ENCODE measurements at regions not wholly inside any gene's neighbourhood (a gene's known extent, or its start where the extent isn't known, plus 50 kb on each side); places are given as distances from the start of the nearest gene placed in this dataset.

DNA sequence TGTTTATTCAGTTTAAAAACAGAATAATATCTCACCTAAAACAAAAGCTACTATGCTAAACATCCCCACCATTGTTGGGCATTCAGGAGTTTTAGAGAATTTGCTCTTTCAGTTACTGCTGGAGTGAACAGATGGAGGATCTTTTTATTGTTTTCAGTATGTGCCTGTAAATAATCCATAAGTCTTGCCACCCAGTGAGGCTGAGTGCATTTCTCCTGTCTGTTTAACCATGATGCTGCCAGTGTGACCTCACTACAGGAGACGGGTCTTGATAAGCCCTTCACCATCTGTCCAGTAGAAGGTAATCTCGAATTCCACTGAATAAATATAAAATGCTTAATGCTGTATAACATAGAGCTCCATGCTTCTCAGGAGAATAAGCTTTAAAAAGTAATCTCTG is 430.9 kb downstream of the POM121L12 start:
- DNase-seq (ENCODE audit: low read depth in 1 of 2, low spot score in 1 of 2): no peak
- no peak overlapping the region for H3K4me3 ChIP-seq (replicated peaks; ENCODE audit: insufficient read depth, low read length)
- no peak overlapping the region for H3K27ac ChIP-seq (replicated peaks)
- TF ChIP-seq, protein P1, sequence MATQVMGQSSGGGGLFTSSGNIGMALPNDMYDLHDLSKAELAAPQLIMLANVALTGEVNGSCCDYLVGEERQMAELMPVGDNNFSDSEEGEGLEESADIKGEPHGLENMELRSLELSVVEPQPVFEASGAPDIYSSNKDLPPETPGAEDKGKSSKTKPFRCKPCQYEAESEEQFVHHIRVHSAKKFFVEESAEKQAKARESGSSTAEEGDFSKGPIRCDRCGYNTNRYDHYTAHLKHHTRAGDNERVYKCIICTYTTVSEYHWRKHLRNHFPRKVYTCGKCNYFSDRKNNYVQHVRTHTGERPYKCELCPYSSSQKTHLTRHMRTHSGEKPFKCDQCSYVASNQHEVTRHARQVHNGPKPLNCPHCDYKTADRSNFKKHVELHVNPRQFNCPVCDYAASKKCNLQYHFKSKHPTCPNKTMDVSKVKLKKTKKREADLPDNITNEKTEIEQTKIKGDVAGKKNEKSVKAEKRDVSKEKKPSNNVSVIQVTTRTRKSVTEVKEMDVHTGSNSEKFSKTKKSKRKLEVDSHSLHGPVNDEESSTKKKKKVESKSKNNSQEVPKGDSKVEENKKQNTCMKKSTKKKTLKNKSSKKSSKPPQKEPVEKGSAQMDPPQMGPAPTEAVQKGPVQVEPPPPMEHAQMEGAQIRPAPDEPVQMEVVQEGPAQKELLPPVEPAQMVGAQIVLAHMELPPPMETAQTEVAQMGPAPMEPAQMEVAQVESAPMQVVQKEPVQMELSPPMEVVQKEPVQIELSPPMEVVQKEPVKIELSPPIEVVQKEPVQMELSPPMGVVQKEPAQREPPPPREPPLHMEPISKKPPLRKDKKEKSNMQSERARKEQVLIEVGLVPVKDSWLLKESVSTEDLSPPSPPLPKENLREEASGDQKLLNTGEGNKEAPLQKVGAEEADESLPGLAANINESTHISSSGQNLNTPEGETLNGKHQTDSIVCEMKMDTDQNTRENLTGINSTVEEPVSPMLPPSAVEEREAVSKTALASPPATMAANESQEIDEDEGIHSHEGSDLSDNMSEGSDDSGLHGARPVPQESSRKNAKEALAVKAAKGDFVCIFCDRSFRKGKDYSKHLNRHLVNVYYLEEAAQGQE (IDR thresholded peaks at IDR 0.05; ENCODE audit: insufficient replicate concordance, low read depth): no peak
- TF ChIP-seq GABPA (IDR thresholded peaks at IDR 0.05; ENCODE audit: low read depth) (no peak), SPI1 (IDR thresholded peaks at IDR 0.05; ENCODE audit: borderline replicate concordance, low read depth) (no peak), POLR2AphosphoS5 (IDR thresholded peaks at IDR 0.05; ENCODE audit: low read depth) (no peak)
- TF ChIP-seq, protein P2, sequence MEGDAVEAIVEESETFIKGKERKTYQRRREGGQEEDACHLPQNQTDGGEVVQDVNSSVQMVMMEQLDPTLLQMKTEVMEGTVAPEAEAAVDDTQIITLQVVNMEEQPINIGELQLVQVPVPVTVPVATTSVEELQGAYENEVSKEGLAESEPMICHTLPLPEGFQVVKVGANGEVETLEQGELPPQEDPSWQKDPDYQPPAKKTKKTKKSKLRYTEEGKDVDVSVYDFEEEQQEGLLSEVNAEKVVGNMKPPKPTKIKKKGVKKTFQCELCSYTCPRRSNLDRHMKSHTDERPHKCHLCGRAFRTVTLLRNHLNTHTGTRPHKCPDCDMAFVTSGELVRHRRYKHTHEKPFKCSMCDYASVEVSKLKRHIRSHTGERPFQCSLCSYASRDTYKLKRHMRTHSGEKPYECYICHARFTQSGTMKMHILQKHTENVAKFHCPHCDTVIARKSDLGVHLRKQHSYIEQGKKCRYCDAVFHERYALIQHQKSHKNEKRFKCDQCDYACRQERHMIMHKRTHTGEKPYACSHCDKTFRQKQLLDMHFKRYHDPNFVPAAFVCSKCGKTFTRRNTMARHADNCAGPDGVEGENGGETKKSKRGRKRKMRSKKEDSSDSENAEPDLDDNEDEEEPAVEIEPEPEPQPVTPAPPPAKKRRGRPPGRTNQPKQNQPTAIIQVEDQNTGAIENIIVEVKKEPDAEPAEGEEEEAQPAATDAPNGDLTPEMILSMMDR (IDR thresholded peaks at IDR 0.05; ENCODE audit: insufficient read depth, low read length): no peak
- no peaks in the 10 kb centered on the region for H3K27me3 ChIP-seq (ENCODE audit: insufficient read depth, poor library complexity, severe bottlenecking)

DNA sequence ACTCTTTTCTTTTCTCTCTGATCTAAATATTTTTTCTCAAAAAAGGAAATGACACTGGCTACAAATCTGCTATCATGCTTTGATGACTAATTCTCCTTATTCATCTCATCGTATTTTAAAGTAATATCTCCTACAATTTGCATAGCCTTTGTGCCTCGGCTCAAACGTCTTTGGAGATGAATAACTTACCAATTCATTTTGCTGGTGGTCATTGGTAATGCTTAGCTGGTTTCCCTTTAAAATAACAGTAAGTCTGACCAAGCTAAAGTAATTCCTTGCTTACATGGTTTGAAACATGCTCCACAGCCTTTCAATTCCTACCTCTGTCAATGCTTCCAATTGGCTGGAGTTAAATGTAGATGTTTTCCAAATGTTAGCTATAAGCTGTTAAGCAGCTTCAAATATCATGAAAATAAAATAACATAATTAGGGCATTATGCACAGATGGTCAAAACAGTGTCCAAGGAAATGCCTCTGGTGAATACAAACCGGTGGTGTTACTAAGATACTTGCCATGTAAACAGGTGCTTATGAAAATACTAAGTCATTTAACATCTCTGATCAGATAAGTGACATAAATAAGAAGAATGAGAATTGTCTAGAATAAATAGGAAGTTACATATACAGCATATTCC is 435.0 kb downstream of the POM121L12 start:
- DNase-seq (ENCODE audit: low read depth in 1 of 2, low spot score in 1 of 2): no peak

DNA sequence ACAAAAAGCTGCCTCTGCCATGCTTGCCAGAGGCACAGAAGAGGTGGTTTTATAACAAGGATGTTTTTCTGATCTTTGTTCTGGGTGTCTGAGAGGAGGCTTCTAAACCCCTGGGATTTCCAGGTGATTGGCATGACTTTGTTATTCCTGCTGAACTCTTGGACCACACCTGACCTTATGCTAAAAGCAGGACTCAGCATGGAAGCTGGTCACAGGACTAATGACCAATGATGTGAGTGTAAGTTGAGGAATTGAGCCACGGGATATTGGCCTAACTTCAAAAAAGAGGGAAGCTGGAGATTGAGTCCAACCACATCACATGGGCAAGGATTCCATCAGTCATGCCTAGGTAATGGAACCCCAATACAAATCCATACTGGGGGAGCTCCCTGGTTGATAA is 437.9 kb downstream of the POM121L12 start:
- H3K27ac ChIP-seq (replicated peaks): no peak overlapping the region

More for the DNA sequence above, 435.0 kb downstream of the POM121L12 start:
- Histone ChIP-seq H3K27ac (replicated peaks) (no peak overlapping the region), H3K27me3 (ENCODE audit: insufficient read depth, poor library complexity, severe bottlenecking) (no peaks in the 10 kb centered on the region), H3K4me3 (replicated peaks; ENCODE audit: insufficient read depth, low read length) (no peak overlapping the region)
- no peak for TF ChIP-seq GABPA (IDR thresholded peaks at IDR 0.05; ENCODE audit: low read depth)
- no peak for TF ChIP-seq POLR2AphosphoS5 (IDR thresholded peaks at IDR 0.05; ENCODE audit: low read depth)
- TF ChIP-seq, protein P2 (IDR thresholded peaks at IDR 0.05; ENCODE audit: insufficient read depth, low read length): no peak
- TF ChIP-seq, protein P1 (IDR thresholded peaks at IDR 0.05; ENCODE audit: insufficient replicate concordance, low read depth): no peak
- TF ChIP-seq SPI1 (IDR thresholded peaks at IDR 0.05; ENCODE audit: borderline replicate concordance, low read depth): no peak

More for the DNA sequence above, 437.9 kb downstream of the POM121L12 start:
- H3K27me3 ChIP-seq (ENCODE audit: insufficient read depth, poor library complexity, severe bottlenecking): no peaks in the 10 kb centered on the region
- DNase-seq (ENCODE audit: low read depth in 1 of 2, low spot score in 1 of 2): no peak
- H3K4me3 ChIP-seq (replicated peaks; ENCODE audit: insufficient read depth, low read length): no peak overlapping the region
- TF ChIP-seq, protein P2 (IDR thresholded peaks at IDR 0.05; ENCODE audit: insufficient read depth, low read length): no peak
- TF ChIP-seq, protein P1 (IDR thresholded peaks at IDR 0.05; ENCODE audit: insufficient replicate concordance, low read depth): no peak
- TF ChIP-seq POLR2AphosphoS5 (IDR thresholded peaks at IDR 0.05; ENCODE audit: low read depth) (no peak), SPI1 (IDR thresholded peaks at IDR 0.05; ENCODE audit: borderline replicate concordance, low read depth) (no peak)

All from HL-60 (cell line).